Neural cell (in vitro differentiated cells): ENCODE measurements at regions not wholly inside any gene's neighbourhood (a gene's known extent, or its start where the extent isn't known, plus 50 kb on each side); places are given as distances from the start of the nearest gene placed in this dataset.

Experiments used
- H2AFZ ChIP-seq: fragments of 200-600, 300-800 bp; sonication (generic), shearing (Covaris generic); 2 replicates; pipeline ENCODE4 v1.6.0; 2014; ENCODE audit warnings: low read depth, mild to moderate bottlenecking, antibody characterized with exemption, low read length, moderate library complexity
- H3F3A ChIP-seq: fragments of 200-600 bp; shearing (Covaris generic); 2 replicates; pipeline ENCODE4 v1.6.1; 2016; ENCODE audit warnings: mild to moderate bottlenecking, moderate library complexity, mixed read lengths, antibody characterized with exemption, low read length; ENCODE audit not compliant: insufficient read depth, poor library complexity, severe bottlenecking
- H3K27ac ChIP-seq: fragments of 200-600, 300-800 bp; sonication (generic), shearing (Covaris generic); 2 replicates; pipeline ENCODE4 v1.5.1; 2014; ENCODE audit warnings: mild to moderate bottlenecking, low read length, moderate library complexity
- H3K27me3 ChIP-seq: fragments of 300-800, 200-600 bp; sonication (generic), shearing (Covaris generic); 2 replicates; pipeline ENCODE4 v1.6.0; 2014; ENCODE audit warnings: mild to moderate bottlenecking, low read depth, low read length, moderate library complexity; ENCODE audit not compliant: insufficient read depth
- H3K36me3 ChIP-seq: fragments of 300-800, 200-600 bp; sonication (generic), shearing (Covaris generic); 2 replicates; pipeline ENCODE4 v1.5.1; 2014; ENCODE audit warnings: mild to moderate bottlenecking, antibody characterized with exemption, low read length, moderate library complexity; ENCODE audit not compliant: insufficient read depth
- H3K4me2 ChIP-seq: fragments of 300-800, 200-600 bp; sonication (generic), shearing (Covaris generic); 2 replicates; pipeline ENCODE4 v1.6.0; 2014; ENCODE audit warnings: mild to moderate bottlenecking, low read length
- H3K4me3 ChIP-seq: fragments of 300-800, 200-600 bp; sonication (generic), shearing (Covaris generic); 2 replicates; pipeline ENCODE4 v1.5.1; 2014; ENCODE audit warnings: mild to moderate bottlenecking, low read length, moderate library complexity
- H3K79me2 ChIP-seq: fragments of 200-600 bp; shearing (Covaris generic); replicated peaks from 2 replicates; pipeline ENCODE4 v1.6.0; 2014; ENCODE audit warnings: mild to moderate bottlenecking, low read length, moderate library complexity; ENCODE audit not compliant: insufficient read depth
- H3K9ac ChIP-seq: fragments of 300-800, 200-600 bp; sonication (generic), shearing (Covaris generic); 2 replicates; pipeline ENCODE4 v1.6.1; 2016; ENCODE audit warnings: mild to moderate bottlenecking, low read length, mixed read lengths
- H3K9me2 ChIP-seq: fragments of 200-600 bp; shearing (Covaris generic); 2 replicates; pipeline ENCODE4 v1.6.1; 2016; ENCODE audit warnings: mild to moderate bottlenecking, low read length, mixed read lengths; ENCODE audit not compliant: insufficient read depth
- H3K9me3 ChIP-seq: fragments of 200-600, 300-800 bp; sonication (generic), shearing (Covaris generic); 2 replicates; pipeline ENCODE4 v1.6.1; 2016; ENCODE audit warnings: mild to moderate bottlenecking, mixed run types, low read length, moderate library complexity, mixed read lengths
- H4K20me1 ChIP-seq: fragments of 200-600 bp; shearing (Covaris generic); 2 replicates; pipeline ENCODE4 v1.6.1; 2016; ENCODE audit warnings: mild to moderate bottlenecking, mixed run types; ENCODE audit not compliant: insufficient read depth
- EP300 ChIP-seq: fragments of 450-650 bp; conservative IDR thresholded peaks from 2 replicates; pipeline ENCODE4 v1.6.1; 2014; ENCODE audit warnings: antibody characterized with exemption, mild to moderate bottlenecking, moderate library complexity; ENCODE audit not compliant: poor library complexity, severe bottlenecking
- EZH2 ChIP-seq: fragments of 200-600, 300-800 bp; shearing (Covaris generic), sonication (generic); IDR thresholded peaks from 2 replicates; pipeline ENCODE4 v1.6.1; 2014; ENCODE audit warnings: antibody characterized with exemption, low read length, borderline replicate concordance, mild to moderate bottlenecking; ENCODE audit not compliant: insufficient read depth, poor library complexity, severe bottlenecking
- MXI1 ChIP-seq: fragments of 450-650 bp; conservative IDR thresholded peaks from 2 replicates; pipeline ENCODE4 v1.6.1; 2014; ENCODE audit warnings: antibody characterized with exemption, mild to moderate bottlenecking; ENCODE audit not compliant: poor library complexity, severe bottlenecking
- RAD21 ChIP-seq: fragments of 450-650 bp; conservative IDR thresholded peaks from 2 replicates; pipeline ENCODE4 v1.6.1; 2014; ENCODE audit warnings: antibody characterized with exemption, mild to moderate bottlenecking, moderate library complexity
- SMC3 ChIP-seq: fragments of 450-650 bp; conservative IDR thresholded peaks from 2 replicates; pipeline ENCODE4 v1.6.1; 2014; ENCODE audit warnings: antibody characterized with exemption, mild to moderate bottlenecking, moderate library complexity; ENCODE audit not compliant: poor library complexity
- TAF1 ChIP-seq: IDR thresholded peaks from 2 replicates; pipeline ENCODE4 v1.6.1; 2012; ENCODE audit warnings: low read depth
- TF ChIP-seq, protein P1 (sequence below): fragments of 450-650 bp; IDR thresholded peaks from 2 replicates; pipeline ENCODE4 v1.5.1; 2014; ENCODE audit warnings: antibody characterized with exemption, mild to moderate bottlenecking, moderate library complexity; ENCODE audit not compliant: poor library complexity, severe bottlenecking

DNA sequence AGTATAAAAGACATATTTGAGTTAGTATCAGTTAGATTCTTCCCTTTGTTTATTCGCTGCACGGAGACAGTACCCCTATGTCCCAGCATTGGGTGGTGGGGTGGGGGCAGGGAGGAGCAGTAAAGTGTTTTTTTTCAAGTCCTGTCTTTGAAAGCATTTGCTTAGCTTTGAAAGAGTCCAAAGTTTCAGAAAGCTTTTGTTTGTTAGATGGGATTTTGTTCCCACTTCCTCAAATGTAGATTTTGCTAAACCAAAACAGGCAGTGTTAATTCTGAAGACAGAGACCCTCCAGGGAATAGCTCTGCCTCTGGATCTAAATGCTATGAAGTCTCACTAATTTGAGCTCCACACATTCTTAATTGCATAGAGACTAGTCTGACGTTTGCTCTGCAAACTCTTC, 114.6 kb upstream of the KCNAB1 start:
- H3K9me3 ChIP-seq = no peaks in the 10 kb centered on the region
- H4K20me1 ChIP-seq = no peaks in the 10 kb centered on the region
- no peaks in the 10 kb centered on the region for H3K79me2 ChIP-seq
- H3K4me2 ChIP-seq = no peak overlapping the region
- no peaks in the 10 kb centered on the region for H3K9me2 ChIP-seq
- no peak overlapping the region for H3K4me3 ChIP-seq
- no peaks in the 10 kb centered on the region for H3K36me3 ChIP-seq
- no peak overlapping the region for H3K27ac ChIP-seq
- TF ChIP-seq RAD21 (no peak), TAF1 (no peak), MXI1 (no peak), SMC3 (no peak), EP300 (no peak)
- TF ChIP-seq, protein P1, sequence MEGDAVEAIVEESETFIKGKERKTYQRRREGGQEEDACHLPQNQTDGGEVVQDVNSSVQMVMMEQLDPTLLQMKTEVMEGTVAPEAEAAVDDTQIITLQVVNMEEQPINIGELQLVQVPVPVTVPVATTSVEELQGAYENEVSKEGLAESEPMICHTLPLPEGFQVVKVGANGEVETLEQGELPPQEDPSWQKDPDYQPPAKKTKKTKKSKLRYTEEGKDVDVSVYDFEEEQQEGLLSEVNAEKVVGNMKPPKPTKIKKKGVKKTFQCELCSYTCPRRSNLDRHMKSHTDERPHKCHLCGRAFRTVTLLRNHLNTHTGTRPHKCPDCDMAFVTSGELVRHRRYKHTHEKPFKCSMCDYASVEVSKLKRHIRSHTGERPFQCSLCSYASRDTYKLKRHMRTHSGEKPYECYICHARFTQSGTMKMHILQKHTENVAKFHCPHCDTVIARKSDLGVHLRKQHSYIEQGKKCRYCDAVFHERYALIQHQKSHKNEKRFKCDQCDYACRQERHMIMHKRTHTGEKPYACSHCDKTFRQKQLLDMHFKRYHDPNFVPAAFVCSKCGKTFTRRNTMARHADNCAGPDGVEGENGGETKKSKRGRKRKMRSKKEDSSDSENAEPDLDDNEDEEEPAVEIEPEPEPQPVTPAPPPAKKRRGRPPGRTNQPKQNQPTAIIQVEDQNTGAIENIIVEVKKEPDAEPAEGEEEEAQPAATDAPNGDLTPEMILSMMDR = no peak
- H3F3A ChIP-seq = no peaks in the 10 kb centered on the region
- H3K9ac ChIP-seq = no peak overlapping the region
- H3K27me3 ChIP-seq = no peaks in the 10 kb centered on the region
- H2AFZ ChIP-seq = no peak overlapping the region

DNA sequence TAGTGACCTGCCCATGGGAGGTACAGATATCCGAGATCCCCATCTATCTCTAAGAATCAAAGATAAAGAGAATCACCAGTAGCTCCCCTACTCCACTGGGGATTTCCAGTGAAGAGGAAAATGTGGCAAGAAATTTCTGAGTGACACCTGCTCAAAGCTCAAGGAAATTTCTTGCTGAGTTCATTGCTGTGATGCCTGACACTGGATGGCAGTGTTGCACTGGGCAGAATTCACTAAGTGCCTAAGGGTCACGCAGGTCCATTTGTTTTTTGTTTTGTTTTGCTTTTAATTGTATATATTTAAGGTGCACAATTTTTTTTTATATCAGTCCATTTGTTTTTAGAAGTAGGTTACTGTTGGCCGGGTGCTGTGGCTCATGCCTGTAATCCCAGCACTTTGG, 109.5 kb upstream of the KCNAB1 start:
- Histone ChIP-seq H3K36me3 (no peaks in the 10 kb centered on the region), H3K4me2 (no peak overlapping the region), H3K4me3 (no peak overlapping the region), H3K27ac (no peak overlapping the region), H3F3A (no peaks in the 10 kb centered on the region), H3K27me3 (no peaks in the 10 kb centered on the region), H3K9me2 (no peaks in the 10 kb centered on the region), H3K79me2 (no peaks in the 10 kb centered on the region), H4K20me1 (no peaks in the 10 kb centered on the region), H3K9ac (no peak overlapping the region), H2AFZ (no peak overlapping the region), H3K9me3 (no peaks in the 10 kb centered on the region)
- TF ChIP-seq RAD21 (peak; percentile 76), SMC3 (peak; percentile 74), EZH2 (no peak)
- TF ChIP-seq, protein P1 = peak; percentile 66

DNA sequence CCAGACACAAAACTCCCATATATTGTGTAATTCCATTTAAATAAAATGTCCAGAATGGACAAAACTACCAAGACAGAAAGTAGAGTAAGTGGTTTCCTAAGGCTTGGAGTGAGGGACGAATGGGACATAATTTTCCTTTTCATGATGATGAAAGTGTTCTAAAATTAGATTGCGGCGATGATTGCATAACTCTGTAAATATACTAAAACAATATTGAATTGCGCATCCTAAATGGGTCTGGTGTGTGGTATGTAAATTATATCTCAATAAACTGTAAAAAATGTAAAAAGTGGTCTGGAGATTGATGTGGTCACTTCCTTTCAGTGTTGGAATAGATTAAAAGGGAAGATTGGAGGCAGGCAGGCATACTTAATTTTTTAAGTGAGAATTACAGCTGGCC, 105.9 kb upstream of the KCNAB1 start:
- Histone ChIP-seq H3K9ac (no peak overlapping the region), H3K4me3 (no peak overlapping the region), H3K27me3 (no peaks in the 10 kb centered on the region), H3K36me3 (no peaks in the 10 kb centered on the region), H3F3A (no peaks in the 10 kb centered on the region), H2AFZ (no peak overlapping the region), H4K20me1 (no peaks in the 10 kb centered on the region), H3K4me2 (no peak overlapping the region), H3K27ac (no peak overlapping the region), H3K9me3 (no peaks in the 10 kb centered on the region), H3K9me2 (no peaks in the 10 kb centered on the region), H3K79me2 (no peaks in the 10 kb centered on the region)
- no peak for TF ChIP-seq RAD21
- no peak for TF ChIP-seq MXI1
- TF ChIP-seq EP300 = no peak
